SK-N-SH treated with all-trans-retinoic acid at 6 μM for 48 hours (cell line): ENCODE measurements at regions not wholly inside any gene's neighbourhood (a gene's known extent, or its start where the extent isn't known, plus 50 kb on each side); places are given as distances from the start of the nearest gene placed in this dataset.

Experiments
- ATAC-seq: fragments of 200-7000 bp; cut with Tn5 transposase; 3 replicates; pipeline ENCODE4 v1.9.1; 2020; ENCODE audit warnings: mild to moderate bottlenecking, moderate library complexity
- ARNTL ChIP-seq: fragments of 450-650 bp; formaldehyde crosslinking; IDR thresholded peaks from 2 replicates; pipeline ENCODE4 v1.5.0; 2020; ENCODE audit warnings: low read depth, mild to moderate bottlenecking, moderate library complexity, borderline replicate concordance
- BACH2 ChIP-seq: fragments of 250-450 bp; sonication (Bioruptor Pico); IDR thresholded peaks from 2 replicates; pipeline ENCODE4 v1.9.0; 2021; ENCODE audit warnings: mild to moderate bottlenecking, borderline replicate concordance
- CSDC2 ChIP-seq: fragments of 250-450 bp; sonication (Bioruptor Pico); IDR thresholded peaks from 2 replicates; pipeline ENCODE4 v1.5.0; 2020; ENCODE audit warnings: mild to moderate bottlenecking, moderate library complexity
- CSRNP3 ChIP-seq: fragments of 250-450 bp; sonication (Bioruptor Pico); IDR thresholded peaks from 2 replicates; pipeline ENCODE4 v1.5.1; 2021; ENCODE audit warnings: mild to moderate bottlenecking, moderate library complexity
- ESRRG ChIP-seq: fragments of 250-450 bp; sonication (Bioruptor Pico); IDR thresholded peaks from 2 replicates; pipeline ENCODE4 v1.6.1; 2021; ENCODE audit warnings: mild to moderate bottlenecking
- GLIS3 ChIP-seq: fragments of 250-450 bp; sonication (Bioruptor Pico); IDR thresholded peaks from 2 replicates; pipeline ENCODE4 v1.5.0; 2020; ENCODE audit warnings: mild to moderate bottlenecking, moderate library complexity
- ISL1 ChIP-seq: fragments of 250-450 bp; sonication (Bioruptor Pico); IDR thresholded peaks from 2 replicates; pipeline ENCODE4 v2.1.2; 2022; ENCODE audit warnings: mild to moderate bottlenecking, moderate library complexity
- OSR1 ChIP-seq: fragments of 250-450 bp; sonication (Bioruptor Pico); IDR thresholded peaks from 2 replicates; pipeline ENCODE4 v1.8.0; 2022; ENCODE audit warnings: moderate library complexity, mild to moderate bottlenecking, inconsistent platforms
- PATZ1 ChIP-seq: fragments of 250-450 bp; sonication (Bioruptor Pico); IDR thresholded peaks from 2 replicates; pipeline ENCODE4 v1.8.0; 2020; ENCODE audit warnings: mild to moderate bottlenecking, moderate library complexity, borderline replicate concordance
- POU6F1 ChIP-seq: fragments of 250-450 bp; sonication (Bioruptor Pico); IDR thresholded peaks from 2 replicates; pipeline ENCODE4 v1.8.0; 2021; ENCODE audit warnings: low read depth, mild to moderate bottlenecking, moderate library complexity, borderline replicate concordance
- PPARA ChIP-seq: fragments of 250-450 bp; sonication (Bioruptor Pico); IDR thresholded peaks from 2 replicates; pipeline ENCODE4 v1.5.0; 2020; ENCODE audit warnings: mild to moderate bottlenecking, borderline replicate concordance
- RARB ChIP-seq: fragments of 250-450 bp; sonication (Bioruptor Pico); IDR thresholded peaks from 2 replicates; pipeline ENCODE4 v1.8.0; 2021; ENCODE audit warnings: mild to moderate bottlenecking, moderate library complexity
- SNAI2 ChIP-seq: fragments of 250-450 bp; sonication (Bioruptor Pico); IDR thresholded peaks from 2 replicates; pipeline ENCODE4 v1.5.0; 2020; ENCODE audit warnings: mild to moderate bottlenecking, moderate library complexity
- TCF4 ChIP-seq: fragments of 250-450 bp; sonication (Bioruptor Pico); IDR thresholded peaks from 2 replicates; pipeline ENCODE4 v1.8.0; 2021; ENCODE audit warnings: mild to moderate bottlenecking, moderate library complexity, borderline replicate concordance
- TOX ChIP-seq: fragments of 250-450 bp; sonication (Bioruptor Pico); IDR thresholded peaks from 2 replicates; pipeline ENCODE4 v1.8.0; 2021; ENCODE audit warnings: mild to moderate bottlenecking, moderate library complexity, borderline replicate concordance
- TSHZ2 ChIP-seq: fragments of 250-450 bp; sonication (Bioruptor Pico); IDR thresholded peaks from 2 replicates; pipeline ENCODE4 v1.5.0; 2020; ENCODE audit warnings: mild to moderate bottlenecking, moderate library complexity
- ZC3H10 ChIP-seq: fragments of 250-450 bp; sonication (Bioruptor Pico); IDR thresholded peaks from 2 replicates; pipeline ENCODE4 v1.5.1; 2021; ENCODE audit warnings: mild to moderate bottlenecking, moderate library complexity
- ZFP3 ChIP-seq: fragments of 250-450 bp; sonication (Bioruptor Pico); IDR thresholded peaks from 2 replicates; pipeline ENCODE4 v1.5.0; 2020; ENCODE audit warnings: mild to moderate bottlenecking, moderate library complexity
- ZFP30 ChIP-seq: fragments of 450-650 bp; formaldehyde crosslinking; IDR thresholded peaks from 2 replicates; pipeline ENCODE4 v1.5.0; 2022; ENCODE audit warnings: mild to moderate bottlenecking, moderate library complexity
- ZNF565 ChIP-seq: fragments of 450-650 bp; formaldehyde crosslinking; conservative IDR thresholded peaks from 2 replicates; pipeline ENCODE4 v1.5.0; 2020; ENCODE audit warnings: low read depth, mild to moderate bottlenecking, moderate library complexity
- ZNF70 ChIP-seq: fragments of 450-650 bp; formaldehyde crosslinking; IDR thresholded peaks from 2 replicates; pipeline ENCODE4 v1.5.0; 2020; ENCODE audit warnings: mild to moderate bottlenecking, moderate library complexity
- ZNF8 ChIP-seq: fragments of 450-650 bp; formaldehyde crosslinking; IDR thresholded peaks from 2 replicates; pipeline ENCODE4 v1.5.0; 2020; ENCODE audit warnings: mild to moderate bottlenecking, moderate library complexity

GRCh38 chr2:122328816-122329215, 573.4 kb downstream of the TSN start (continued):
- TF ChIP-seq CSDC2 (CRISPR knock-in tag), result no peak

GRCh38 chr2:122329278-122329677, 573.8 kb downstream of the TSN start:
- TF ChIP-seq ISL1 (CRISPR knock-in tag), result no peak
- no peak for TF ChIP-seq BACH2 (CRISPR knock-in tag)
- no peak for TF ChIP-seq ZFP3 (CRISPR knock-in tag)
- TF ChIP-seq PPARA, result no peak
- no peak for TF ChIP-seq TSHZ2
- TF ChIP-seq CSRNP3 (CRISPR knock-in tag), result no peak
- no peak for TF ChIP-seq ZNF565 (CRISPR knock-in tag)
- TF ChIP-seq OSR1 (CRISPR knock-in tag), result no peak
- no peak for TF ChIP-seq TOX (CRISPR knock-in tag)
- TF ChIP-seq ESRRG (CRISPR knock-in tag), result no peak
- no peak for TF ChIP-seq TCF4 (CRISPR knock-in tag)
- no peak for TF ChIP-seq ARNTL
- no peak for TF ChIP-seq GLIS3 (CRISPR knock-in tag)
- TF ChIP-seq ZNF8 (CRISPR knock-in tag), result no peak
- TF ChIP-seq RARB (CRISPR knock-in tag), result no peak
- TF ChIP-seq CSDC2 (CRISPR knock-in tag), result no peak
- no peak for TF ChIP-seq ZFP30
- no peak for TF ChIP-seq ZNF70
- ATAC-seq, result no peak

GRCh38 chr2:122333932-122334331, 578.5 kb downstream of the TSN start:
- TF ChIP-seq POU6F1 (no peak), GLIS3 (CRISPR knock-in tag) (no peak), ZC3H10 (CRISPR knock-in tag) (no peak)
- TF ChIP-seq, all 23 proteins: peak for 0
- no peak for ATAC-seq

GRCh38 chr2:122338000-122338399, 582.5 kb downstream of the TSN start:
- TF ChIP-seq GLIS3 (CRISPR knock-in tag) (no peak), ZNF8 (CRISPR knock-in tag) (no peak), SNAI2 (CRISPR knock-in tag) (no peak), RARB (CRISPR knock-in tag) (no peak), BACH2 (CRISPR knock-in tag) (no peak), ESRRG (CRISPR knock-in tag) (no peak), ARNTL (no peak), ZNF565 (CRISPR knock-in tag) (no peak), ZNF70 (no peak), PPARA (no peak), OSR1 (CRISPR knock-in tag) (no peak), ISL1 (CRISPR knock-in tag) (no peak)
- no peak for ATAC-seq

GRCh38 chr2:122340246-122340645, 584.8 kb downstream of the TSN start:
- TF ChIP-seq ARNTL, result no peak
- no peak for TF ChIP-seq GLIS3 (CRISPR knock-in tag)
- TF ChIP-seq BACH2 (CRISPR knock-in tag), result no peak
- no peak for TF ChIP-seq ZFP30
- TF ChIP-seq ZNF70, result no peak
- no peak for TF ChIP-seq CSDC2 (CRISPR knock-in tag)
- TF ChIP-seq ZNF8 (CRISPR knock-in tag), result no peak
- TF ChIP-seq TSHZ2, result no peak
- no peak for TF ChIP-seq ESRRG (CRISPR knock-in tag)
- no peak for TF ChIP-seq ISL1 (CRISPR knock-in tag)
- no peak for TF ChIP-seq PATZ1 (CRISPR knock-in tag)
- TF ChIP-seq ZNF565 (CRISPR knock-in tag), result no peak
- no peak for TF ChIP-seq SNAI2 (CRISPR knock-in tag)
- no peak for TF ChIP-seq TOX (CRISPR knock-in tag)
- no peak for ATAC-seq
